ENCODE measurements at regions not wholly inside any gene's neighbourhood (a gene's known extent, or its start where the extent isn't known, plus 50 kb on each side); places are given as distances from the start of the nearest gene placed in this dataset.
A peak's percentile ranks its signal among the peaks of the same experiment; 100 is the strongest.

DNA sequence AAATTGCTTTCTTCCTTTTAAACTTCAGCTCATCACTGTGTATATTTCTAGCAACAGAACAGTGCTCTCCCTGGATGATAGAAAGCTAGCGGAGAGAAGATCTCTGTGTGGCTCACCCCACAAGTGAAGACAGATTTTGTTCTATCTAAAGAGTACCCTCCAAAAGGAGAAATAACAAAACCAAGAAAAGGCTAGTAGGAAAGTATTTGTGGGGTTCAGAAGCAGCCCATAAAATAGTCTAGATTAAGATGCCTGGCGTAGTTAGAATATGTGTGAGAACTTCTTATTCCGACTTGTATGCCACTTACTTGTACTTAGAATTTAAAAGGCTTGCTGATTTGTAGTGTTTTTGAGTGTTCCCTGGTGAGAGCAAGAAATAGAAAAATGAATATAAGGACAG lies 214.9 kb upstream of the IL12A start:
- no peak for DNase-seq

DNA sequence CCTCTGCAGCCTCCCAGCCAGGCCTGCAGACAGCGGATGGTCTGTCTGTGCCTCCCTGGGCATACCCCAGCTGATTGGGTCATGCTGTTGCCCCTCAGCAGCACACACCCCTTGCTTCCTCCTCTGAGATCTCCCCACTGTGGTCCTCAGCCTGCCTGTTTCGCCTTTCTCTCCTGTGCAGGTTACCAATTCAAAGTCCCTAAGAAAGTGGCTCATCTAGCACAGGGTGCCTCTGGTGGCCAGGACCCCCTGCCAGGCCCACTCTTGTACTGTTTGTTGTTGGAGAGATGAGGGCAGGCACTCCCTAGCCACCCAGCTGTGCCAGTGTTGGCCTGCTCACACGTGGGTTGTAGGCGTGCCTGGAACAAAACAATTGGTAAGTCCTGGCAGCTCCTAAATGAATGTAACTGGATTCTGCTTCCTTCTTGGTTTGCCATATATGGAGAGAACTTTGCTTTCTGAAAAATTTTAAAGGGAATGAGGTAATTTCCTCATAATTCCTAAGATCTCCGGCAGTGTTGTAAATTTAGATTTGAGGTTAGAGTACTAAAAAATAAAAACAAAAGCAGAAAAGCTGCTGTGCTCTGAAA lies 213.2 kb upstream of the IL12A start:
- peak; percentile 95 for DNase-seq

DNA sequence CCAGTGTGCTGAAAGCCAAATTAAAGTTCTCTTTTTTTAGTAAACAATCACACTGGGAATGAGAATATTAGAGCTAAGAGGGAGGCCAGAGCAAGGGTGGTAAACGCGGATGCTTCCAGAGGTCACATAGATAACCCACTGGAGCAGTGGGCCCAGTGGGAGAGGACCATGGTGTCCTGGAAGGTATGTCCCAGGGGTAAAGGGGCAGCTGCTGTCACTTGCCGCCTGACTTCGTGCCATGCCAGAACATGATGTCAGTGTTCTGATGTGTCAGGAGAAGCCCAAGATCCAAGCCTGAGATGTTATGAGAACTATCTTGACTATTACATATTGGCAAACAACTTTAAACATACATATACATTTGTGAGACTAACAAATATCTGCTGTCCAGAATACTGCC lies 211.9 kb upstream of the IL12A start:
- DNase-seq: no peak

DNA sequence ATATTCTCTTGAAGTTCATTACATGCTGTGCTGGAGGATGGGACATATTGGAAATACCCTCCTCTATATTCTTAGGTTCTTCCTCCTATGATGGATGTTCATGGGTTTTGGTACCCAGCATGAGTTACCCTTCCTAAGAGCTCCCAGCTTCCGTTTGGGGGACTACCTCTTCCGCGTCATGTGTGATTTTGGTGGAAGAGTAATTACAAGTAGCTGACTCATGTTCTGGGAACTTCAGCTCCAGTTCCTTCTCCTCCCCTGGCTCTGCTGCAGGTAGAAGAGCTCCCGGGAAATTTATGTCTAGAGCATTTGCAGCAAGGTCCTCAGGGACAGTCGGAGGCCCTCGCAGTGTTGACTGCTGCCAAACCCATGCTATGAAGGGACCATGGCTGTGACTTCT lies 208.8 kb upstream of the IL12A start:
- DNase-seq: peak; percentile 36

DNA sequence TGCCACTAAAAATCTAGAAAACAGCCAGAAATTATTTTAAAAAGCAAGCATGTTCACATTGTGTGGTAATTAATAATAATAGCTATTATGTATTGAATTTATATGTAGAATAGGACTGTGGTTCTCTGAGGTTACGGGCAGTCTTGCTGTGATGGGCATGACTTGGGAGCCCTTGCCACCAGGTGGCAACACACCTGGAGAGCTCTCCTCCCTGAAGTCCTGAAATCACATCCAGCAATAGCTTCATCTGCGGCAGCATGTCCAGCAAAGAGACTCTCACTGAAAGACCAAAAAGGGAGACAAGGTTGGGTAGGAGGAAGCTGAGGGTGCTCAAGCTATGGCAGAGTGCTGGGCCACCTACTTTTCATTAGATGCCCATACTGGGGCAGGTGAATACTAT lies 206.8 kb upstream of the IL12A start:
- DNase-seq: no peak

DNA sequence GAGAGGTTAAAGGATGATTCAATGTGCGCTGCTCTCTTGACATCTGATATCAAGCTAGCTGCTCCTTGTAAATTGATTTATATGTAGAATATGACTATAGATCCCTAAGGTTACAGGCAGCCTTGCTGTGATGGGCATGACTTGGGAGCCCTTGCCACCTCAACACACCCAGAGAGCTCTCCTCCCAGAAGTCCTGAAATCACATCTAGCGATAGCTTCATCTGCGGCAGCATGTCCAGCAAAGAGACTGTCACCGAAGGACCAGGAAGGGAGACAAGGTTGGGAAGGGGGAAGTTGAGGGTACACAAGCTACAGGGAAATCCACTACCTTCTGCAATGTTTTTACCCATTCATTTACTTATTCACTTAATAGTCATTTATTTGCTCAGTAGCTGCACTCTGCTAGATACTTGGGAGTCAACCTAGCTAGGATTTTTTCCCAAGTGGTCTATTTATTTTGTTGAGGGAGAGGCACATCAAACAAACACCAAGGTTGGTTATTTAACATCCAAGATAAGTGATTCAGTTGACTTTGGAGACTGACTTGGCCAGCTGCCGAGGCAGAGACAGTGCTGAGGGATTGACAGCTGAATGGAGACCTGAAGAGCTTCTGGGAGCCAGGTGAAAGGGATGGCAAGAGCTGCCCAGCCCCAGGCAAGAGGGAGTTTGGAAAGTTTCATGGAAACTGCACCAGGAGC lies 205.8 kb upstream of the IL12A start:
- DNase-seq: no peak

DNA sequence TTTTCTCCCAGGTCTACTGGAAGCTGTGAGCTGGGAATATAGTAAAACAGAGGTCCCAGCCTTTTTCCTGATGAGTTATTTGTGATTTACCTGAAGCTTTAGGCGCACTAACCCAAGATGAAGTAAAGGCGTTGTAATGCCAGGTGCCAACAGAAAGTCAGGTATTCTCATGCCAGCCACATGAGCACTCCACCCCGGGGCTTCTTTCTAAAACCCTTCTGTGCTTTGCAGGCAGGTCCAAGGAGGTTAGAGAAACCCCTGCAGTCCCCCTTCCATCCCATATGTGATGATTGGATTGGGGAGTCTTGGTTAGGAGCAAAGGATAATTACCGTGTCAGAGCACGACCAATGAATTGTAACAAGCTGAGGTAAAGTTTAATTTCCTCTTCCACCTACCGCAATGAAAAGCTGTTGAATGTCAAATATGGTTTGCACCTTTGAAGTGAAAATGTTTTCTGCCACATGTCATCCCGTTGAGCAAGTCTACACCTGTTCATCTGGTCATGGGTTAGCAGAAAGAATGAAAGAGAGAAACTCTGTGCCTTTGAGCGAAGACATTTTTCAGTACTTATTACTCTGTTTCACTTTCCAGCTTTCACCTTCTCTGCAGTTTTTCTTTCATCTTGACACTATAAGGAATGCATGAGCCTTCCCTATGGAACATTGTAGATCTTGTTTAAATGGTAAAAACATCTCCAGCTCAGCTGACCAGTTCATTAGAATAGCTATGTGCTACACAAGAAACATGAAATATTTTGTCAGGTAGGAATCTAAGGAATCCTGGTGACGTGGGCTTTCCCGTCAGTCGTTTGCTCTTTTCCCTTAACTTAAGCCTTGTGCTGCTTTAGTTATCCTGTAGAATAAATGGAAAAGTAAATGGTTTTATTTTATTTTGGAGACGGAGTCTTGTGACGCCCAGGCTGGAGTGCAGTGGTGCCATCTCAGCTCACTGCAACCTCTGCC lies 204.6 kb upstream of the IL12A start:
- no peak for DNase-seq

DNA sequence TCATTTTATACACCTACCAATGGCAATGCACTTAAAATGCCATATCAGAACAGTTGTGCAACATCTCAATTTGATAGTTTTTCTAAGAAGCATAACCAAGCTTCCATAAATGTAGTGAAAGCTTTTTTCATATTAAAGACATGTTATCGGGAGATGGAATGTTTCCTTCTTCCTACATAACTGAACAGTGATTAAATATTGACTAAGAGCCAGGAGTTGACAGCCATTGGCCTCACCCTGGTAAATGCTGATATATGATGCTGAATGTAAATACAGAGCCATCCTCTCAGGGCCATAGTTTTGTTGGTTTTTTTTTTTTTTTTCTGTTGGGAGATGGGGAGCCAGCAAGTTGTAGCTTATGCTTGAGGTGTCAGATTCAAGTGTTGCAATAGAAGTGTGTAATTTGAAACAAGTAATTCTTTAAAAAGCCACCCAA lies 203.3 kb upstream of the IL12A start:
- peak; percentile 41 for DNase-seq

DNA sequence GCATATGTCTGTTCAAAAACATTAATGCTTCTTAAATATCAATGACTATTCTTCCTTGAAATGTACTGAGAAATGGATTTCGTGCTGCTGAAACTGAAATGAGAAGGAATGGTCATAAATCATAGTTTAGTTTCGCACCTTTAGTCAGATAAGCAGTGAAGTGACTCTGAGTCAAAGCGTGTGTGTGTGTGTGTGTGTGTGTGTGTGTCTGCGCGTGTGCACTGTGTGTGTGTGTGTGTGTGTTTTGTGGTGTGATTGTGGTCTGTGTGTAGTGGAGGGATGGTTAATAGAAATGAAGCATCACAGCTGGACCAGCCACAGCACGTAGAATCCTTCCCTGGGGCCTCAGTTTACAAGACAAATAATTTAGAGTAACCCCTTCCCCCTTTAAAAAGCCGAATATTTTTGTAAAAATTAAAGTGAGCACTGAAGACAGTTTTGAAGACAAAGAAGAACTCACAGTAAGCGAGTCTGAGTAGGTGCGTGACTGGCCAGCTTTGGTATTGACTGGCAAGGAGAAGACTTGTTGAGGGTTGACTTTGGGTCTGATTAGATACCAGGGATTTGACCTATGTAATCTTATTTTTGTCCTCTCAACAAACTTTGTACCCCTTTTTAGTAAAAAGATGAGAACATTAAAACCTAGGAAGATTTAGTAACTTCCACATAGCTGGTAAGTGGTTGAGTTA lies 202.0 kb upstream of the IL12A start:
- no peak for DNase-seq

DNA sequence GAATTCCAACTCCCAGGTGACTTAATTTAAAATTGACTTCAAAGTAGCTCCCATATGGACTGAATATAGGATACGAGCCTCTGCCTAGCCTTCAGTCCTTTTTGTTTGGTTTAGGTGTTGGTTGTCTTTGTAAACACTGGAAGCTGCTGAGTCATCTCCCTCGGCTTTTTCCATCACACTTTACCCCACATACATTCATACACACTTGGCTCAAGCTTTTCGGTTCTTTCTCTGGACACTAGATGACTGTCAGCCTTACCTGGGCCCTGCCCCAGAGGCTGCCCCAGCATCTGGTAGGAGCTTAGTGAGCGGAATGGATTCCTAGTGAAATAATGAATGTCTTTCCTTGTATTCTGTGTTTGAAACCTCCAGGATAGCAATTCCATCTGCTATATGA lies 201.5 kb upstream of the IL12A start:
- peak; percentile 86 for DNase-seq

DNA sequence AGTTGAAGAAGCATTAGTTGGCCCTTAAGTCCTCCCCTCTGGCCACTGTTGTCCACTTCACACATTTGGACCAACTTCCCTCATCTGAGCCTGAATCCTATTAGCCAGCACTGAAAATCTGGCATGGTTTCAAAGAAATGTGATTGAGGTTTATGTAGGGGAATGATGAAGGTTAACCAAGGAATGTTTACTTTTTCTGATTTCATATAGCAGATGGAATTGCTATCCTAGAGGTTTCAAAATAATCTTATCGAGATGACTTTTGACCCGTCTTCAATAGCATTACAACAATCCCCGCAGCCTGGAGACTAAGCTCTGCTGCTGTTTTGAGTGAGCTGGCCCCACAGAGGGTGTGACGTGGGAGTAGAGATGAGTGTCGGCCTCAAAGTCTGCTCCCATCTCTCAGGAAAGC lies 200.8 kb upstream of the IL12A start:
- DNase-seq: peak; percentile 82

DNA sequence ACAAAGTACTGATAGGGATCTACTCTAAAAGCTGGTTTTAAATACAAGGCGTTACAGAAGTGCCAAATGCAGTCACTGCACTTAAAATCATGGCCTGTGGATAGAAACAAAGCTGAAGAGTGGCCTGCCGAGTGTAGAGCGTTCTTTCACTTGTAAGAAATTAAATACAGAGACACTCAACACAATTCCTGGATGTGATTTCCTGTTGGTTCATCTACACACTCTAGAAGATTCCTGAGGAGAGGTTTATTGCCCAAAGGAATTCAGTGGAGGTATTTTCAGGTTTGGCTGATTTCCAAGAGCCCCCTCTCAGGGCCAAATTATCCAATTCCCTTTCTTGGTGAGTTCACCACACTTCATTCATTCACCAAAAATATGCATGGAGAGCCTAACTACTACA lies 200.3 kb upstream of the IL12A start:
- DNase-seq: peak; percentile 71

DNA sequence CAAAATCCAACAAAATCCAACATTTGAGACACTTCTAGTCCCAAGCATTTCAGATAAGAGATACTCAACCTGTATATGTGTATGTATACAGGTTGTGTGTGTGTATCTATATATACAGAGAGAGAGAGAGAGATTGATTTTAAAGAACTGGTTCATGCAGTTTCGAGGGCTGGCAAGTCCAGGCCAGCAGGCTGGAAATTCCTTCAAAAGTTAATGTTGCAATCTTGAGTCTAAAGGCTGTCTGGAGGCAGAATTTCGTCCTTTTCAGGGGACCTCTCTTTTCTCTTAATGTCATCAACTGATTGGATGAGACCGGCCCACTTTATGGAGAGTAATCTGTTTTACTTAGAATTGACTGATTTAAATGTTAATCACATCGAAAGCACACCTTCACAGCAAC lies 199.6 kb upstream of the IL12A start:
- DNase-seq: no peak

DNA sequence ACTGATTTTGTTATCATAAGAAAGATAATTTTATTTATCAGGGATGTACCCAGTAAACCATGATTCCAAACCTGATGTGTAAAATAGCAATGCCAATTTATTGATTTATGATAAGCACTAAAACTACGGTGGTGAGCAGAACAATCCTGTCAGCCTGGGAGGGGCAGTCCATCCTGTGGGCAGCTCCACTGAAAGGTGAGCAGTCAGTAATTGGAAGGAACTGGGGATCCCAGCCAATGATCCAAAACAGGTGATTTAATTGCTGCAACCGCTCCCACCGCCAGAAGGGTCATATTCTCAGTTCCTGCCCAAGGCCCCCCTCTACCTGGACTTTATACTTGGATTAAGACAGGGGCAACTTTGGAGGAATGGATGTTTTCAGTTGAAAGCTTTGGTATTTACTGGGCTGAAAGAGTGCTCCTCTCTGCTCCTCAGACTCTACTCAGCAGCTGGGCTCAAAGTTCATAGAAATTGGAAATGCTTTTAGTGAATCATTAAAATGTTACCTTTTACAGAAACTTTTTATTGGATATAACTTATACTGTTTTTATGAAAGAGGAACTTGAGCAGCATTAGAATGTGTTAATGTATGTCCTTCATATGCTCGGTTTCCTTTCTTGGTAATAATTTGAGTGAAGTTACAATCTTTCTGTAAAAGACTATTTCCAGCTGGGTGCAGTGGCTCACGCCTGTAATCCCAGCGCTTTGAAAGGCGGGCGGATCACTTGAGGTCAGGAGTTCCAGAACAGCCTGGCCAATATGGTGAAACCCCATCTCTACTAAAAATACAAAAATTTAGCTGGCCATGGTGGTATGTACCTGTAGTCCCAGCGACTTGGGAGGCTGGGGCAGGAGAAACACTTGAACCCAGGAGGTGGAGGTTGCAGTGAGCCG lies 198.6 kb upstream of the IL12A start:
- DNase-seq: no peak

DNA sequence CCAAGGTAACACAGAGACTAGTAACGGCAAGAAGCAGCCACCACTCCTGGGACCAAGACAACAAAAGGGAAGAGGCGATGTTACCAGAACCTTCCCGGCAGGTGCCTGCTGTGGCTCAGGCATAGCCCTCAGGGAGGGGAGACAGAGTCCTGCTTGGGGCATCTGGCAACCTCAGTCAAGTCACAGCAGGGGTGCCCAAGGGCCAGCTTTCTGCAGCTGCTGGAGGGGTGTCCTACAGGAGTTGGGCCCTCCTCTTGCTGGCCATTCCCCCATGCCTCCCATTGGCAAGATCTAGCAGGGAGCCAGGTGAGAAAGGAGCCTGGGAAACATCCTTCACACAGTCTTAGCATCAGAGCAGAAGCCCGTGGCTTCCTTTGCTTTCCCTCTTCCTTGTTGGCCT lies 197.3 kb upstream of the IL12A start:
- DNase-seq: no peak

DNA sequence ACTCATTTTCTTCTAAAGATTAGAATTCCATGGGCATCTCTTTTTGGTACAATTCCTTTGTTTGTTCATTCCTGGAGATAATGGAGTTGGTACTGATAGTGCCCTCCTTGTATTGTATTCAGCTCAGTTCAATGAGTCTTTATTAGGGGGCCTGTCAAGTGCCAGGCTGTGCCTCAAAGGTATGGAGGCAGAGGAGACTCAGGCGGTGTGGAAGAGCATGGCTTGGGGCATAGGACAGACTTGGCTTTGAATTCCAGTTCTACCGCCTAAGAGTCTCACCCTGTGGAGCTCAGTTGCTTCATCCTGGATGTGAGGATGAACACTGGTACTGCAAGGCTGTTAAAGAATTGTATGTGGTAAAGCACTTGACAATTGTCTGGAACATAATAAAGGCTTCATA lies 196.6 kb upstream of the IL12A start:
- DNase-seq: no peak

DNA sequence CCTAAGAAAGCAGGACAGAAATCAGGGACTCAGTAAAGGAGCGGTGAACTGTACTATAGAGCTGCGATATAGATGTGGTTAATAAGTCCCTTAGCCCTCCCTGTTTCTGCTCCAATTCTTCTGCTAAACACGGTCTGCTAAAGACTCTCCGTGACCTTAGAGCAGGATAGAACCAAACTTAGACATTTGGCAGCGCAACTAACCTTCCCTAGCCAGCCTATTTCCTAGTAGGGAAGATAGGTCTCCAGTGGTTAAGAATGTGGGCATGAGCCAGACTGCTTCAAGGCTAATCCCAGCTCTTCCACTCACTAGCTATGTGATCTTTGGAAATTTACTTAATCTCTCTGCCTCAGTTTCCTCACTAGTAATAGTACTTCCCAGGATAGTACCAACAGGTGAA lies 193.6 kb upstream of the IL12A start:
- DNase-seq: no peak

DNA sequence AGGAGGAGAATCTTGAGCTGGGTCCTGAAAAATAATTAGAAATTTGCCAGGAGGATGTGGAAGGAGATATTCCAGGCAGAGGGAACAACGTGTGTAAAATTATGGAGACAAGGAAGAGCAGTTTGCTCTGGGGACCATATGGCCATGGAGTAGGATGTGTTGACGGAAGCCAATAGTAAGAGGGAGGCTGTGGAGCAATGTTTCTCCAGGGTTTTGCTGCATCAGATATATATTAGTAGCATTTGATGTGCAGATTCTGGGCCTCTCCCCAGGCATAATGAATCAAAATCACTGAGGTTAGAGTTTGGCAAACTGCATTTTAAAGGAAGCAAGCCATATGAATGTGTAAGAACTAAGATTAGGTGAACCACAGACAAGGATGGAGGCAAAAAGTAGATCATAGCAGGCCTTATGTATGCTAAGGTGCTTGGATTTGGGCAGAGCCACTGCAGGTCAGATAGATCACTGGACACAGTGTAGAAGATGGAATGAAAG lies 192.9 kb upstream of the IL12A start:
- DNase-seq: no peak

DNA sequence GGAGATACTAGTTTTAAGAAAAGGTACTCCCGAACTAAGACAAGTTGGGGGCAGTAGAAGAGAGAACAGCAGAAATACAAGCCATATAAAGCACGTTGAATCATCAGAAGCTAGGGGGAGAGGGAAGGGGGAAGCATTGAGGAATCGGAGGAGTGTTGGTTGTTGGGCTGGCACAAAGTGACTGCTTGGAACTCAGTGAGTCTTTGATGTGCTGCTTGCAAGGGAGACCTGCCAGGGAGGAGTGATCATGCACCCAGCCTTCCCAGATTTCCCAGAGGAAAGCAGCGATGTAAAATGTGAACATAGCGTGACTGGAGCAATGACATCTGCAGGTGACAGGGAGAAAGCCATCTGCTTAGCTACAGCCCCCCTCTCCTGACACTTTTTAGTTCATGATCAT lies 192.4 kb upstream of the IL12A start:
- no peak for DNase-seq

DNA sequence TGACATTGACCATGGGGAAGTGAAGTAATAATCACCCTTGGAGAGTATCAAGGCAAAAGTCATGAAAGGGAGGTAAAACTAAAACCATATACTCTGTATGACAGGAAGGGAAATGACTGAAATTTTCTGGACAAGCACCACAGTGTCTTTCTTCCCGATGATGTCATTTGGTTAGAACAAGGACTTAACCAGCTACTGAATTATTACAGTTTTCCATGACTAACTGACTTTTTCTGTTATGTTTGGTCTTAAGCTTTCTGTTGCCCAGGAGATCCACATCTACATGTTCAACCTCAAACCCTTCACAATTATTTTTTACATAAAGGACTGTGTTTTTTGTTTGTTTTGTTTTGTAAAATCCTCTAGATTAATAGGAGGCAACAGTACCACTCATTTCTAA lies 191.9 kb upstream of the IL12A start:
- DNase-seq: peak; percentile 93

DNA sequence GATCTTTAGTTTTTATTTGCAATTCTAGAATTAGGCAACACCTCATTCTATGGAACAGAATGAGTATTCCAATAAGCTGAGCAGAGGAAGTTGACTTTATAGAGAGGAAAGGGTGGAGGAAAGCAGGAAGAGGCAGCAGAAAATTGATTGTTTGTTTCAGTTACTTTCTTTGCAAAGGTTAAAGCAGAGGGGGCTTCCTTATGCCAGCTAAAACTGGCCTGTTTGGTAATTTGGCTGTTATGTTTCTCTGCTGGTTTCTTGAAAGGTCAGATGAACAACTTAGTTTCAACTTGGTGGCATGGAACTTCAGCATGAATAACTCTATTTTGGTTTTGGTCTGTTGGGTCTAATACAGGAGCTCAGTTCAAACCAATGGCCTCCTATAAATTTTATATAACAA lies 190.9 kb upstream of the IL12A start:
- DNase-seq: no peak

DNA sequence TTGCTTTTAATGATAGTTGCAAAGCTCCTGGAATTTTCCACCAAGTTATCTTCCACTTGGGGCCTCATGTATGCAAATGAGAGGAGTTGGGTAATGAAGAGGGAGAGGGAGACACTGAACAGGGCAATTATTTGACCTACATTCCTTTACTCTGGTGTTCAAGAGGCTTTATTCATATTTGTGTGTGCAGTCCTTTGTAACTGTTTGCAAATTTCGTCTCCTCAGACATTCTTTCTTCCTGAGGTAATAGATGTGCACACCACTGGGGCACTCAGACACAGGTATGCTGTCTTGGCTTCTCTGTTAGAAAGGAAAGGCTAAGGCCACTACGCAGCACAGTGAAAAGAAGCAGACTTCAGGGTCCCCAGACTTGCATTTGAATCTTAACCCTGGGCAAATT lies 189.7 kb upstream of the IL12A start:
- DNase-seq: no peak

All from dermis blood vessel endothelial cell (primary cell).